IMR-90 (cell line): ENCODE measurements at regions not wholly inside any gene's neighbourhood (a gene's known extent, or its start where the extent isn't known, plus 50 kb on each side); places are given as distances from the start of the nearest gene placed in this dataset.

Experiments used
- ATAC-seq: fragments of 200-7000 bp; cut with Tn5 transposase; 2 replicates; pipeline ENCODE4 v1.9.1; 2020; ENCODE audit warnings: low read depth, mild to moderate bottlenecking, moderate library complexity
- BruUV-seq: library from RNA; stranded (reverse); fragments of 400-500 nt; replicated peaks from 2 replicates; lab custom pipeline; 2021; lab: Mats Ljungman, UMichigan
- CTCF ChIA-PET: fragments of 300-600 bp; formaldehyde crosslinking; extraction: SDS; loops from one replicate; lab custom pipeline; 2021; ENCODE audit warnings: antibody characterized with exemption; lab: Yijun Ruan, JAX
- POLR2A ChIA-PET: fragments of 300-600 bp; sonication (Branson Sonifier 250); formaldehyde crosslinking; loops from one replicate; lab custom pipeline; 2022; ENCODE audit warnings: antibody characterized with exemption; ENCODE audit not compliant: unreplicated experiment; lab: Charles Lee
- DNase-seq: peaks from one replicate; pipeline ENCODE4 v3.0.0; 2013
- H2AFZ ChIP-seq: replicated peaks from 2 replicates; pipeline ENCODE3; 2013; ENCODE audit warnings: low read length, mild to moderate bottlenecking; ENCODE audit not compliant: poor library complexity
- H2AK5ac ChIP-seq: 2 replicates; pipeline ENCODE4 v1.6.1; 2013; ENCODE audit warnings: low read depth, low read length, inconsistent platforms
- H2AK9ac ChIP-seq: replicated peaks from 2 replicates; pipeline ENCODE3; 2013; ENCODE audit warnings: mild to moderate bottlenecking, low read depth, low read length, moderate library complexity; ENCODE audit not compliant: poor library complexity
- H2BK120ac ChIP-seq: 2 replicates; pipeline ENCODE4 v1.6.1; 2013; ENCODE audit warnings: low read depth, low read length, inconsistent platforms
- H2BK15ac ChIP-seq: 3 replicates; pipeline ENCODE4 v1.6.1; 2013; ENCODE audit warnings: low read depth, low read length, inconsistent platforms
- H2BK20ac ChIP-seq: 2 replicates; pipeline ENCODE4 v1.6.1; 2013; ENCODE audit warnings: low read depth, mild to moderate bottlenecking, inconsistent platforms, low read length, moderate library complexity
- H2BK5ac ChIP-seq: 2 replicates; pipeline ENCODE4 v1.6.1; 2013; ENCODE audit warnings: mild to moderate bottlenecking, low read depth, low read length, inconsistent platforms; ENCODE audit not compliant: poor library complexity, severe bottlenecking
- H3K14ac ChIP-seq: replicated peaks from 2 replicates; pipeline ENCODE4 v1.6.1; 2013; ENCODE audit warnings: low read depth, low read length, inconsistent platforms
- H3K18ac ChIP-seq: 2 replicates; pipeline ENCODE4 v1.6.1; 2013; ENCODE audit warnings: low read depth, low read length, control low read depth
- H3K23ac ChIP-seq: 2 replicates; pipeline ENCODE4 v1.6.1; 2013; ENCODE audit warnings: low read depth, low read length, inconsistent platforms
- H3K27ac ChIP-seq: 2 replicates; pipeline ENCODE4 v1.5.1; 2013; ENCODE audit warnings: mild to moderate bottlenecking, control low read depth, low read length; ENCODE audit not compliant: insufficient read depth
- H3K27me3 ChIP-seq: 2 replicates; pipeline ENCODE4 v1.6.1; 2013; ENCODE audit warnings: low read length; ENCODE audit not compliant: control insufficient read depth, insufficient read depth
- H3K36me3 ChIP-seq: 2 replicates; pipeline ENCODE4 v1.6.1; 2013; ENCODE audit warnings: low read length, mixed read lengths; ENCODE audit not compliant: control insufficient read depth, insufficient read depth
- H3K4ac ChIP-seq: 2 replicates; pipeline ENCODE4 v1.6.1; 2013; ENCODE audit warnings: low read depth, low read length, inconsistent platforms
- H3K4me1 ChIP-seq: 2 replicates; pipeline ENCODE4 v1.6.1; 2013; ENCODE audit warnings: low read length, mixed read lengths; ENCODE audit not compliant: control insufficient read depth, insufficient read depth
- H3K4me2 ChIP-seq: 2 replicates; pipeline ENCODE4 v1.6.1; 2013; ENCODE audit warnings: low read depth, mild to moderate bottlenecking, control low read depth, low read length, moderate library complexity
- H3K4me3 ChIP-seq: 2 replicates; pipeline ENCODE4 v1.5.1; 2013; ENCODE audit warnings: low read depth, mild to moderate bottlenecking, control low read depth, low read length, moderate library complexity; ENCODE audit not compliant: insufficient read depth
- H3K56ac ChIP-seq: 2 replicates; pipeline ENCODE4 v1.6.1; 2013; ENCODE audit warnings: low read length, inconsistent platforms; ENCODE audit not compliant: insufficient read depth; ENCODE audit errors: extremely low read depth
- H3K79me1 ChIP-seq, 2 experiments: 2 replicates each; pipeline ENCODE4 v1.6.1; 2013; ENCODE audit warnings: low read length in 2 of 2, inconsistent platforms in 1 of 2, low read depth in 1 of 2
- H3K9ac ChIP-seq: 2 replicates; pipeline ENCODE4 v1.6.1; 2013; ENCODE audit warnings: low read depth, low read length, control low read depth
- H3K9me1 ChIP-seq: 2 replicates; pipeline ENCODE4 v1.6.1; 2013; ENCODE audit warnings: low read length, inconsistent platforms; ENCODE audit not compliant: insufficient read depth
- H3K9me3 ChIP-seq: 2 replicates; pipeline ENCODE4 v1.6.1; 2013; ENCODE audit warnings: low read length; ENCODE audit not compliant: control insufficient read depth, insufficient read depth
- H4K20me1 ChIP-seq: 2 replicates; pipeline ENCODE4 v1.6.1; 2013; ENCODE audit warnings: low read length, inconsistent platforms; ENCODE audit not compliant: insufficient read depth
- H4K5ac ChIP-seq: 2 replicates; pipeline ENCODE4 v1.6.1; 2013; ENCODE audit warnings: mild to moderate bottlenecking, low read depth, low read length, control low read depth
- H4K8ac ChIP-seq, 2 experiments: 2 replicates each; pipeline ENCODE4 v1.6.1; 2013; ENCODE audit warnings: low read depth in 2 of 2, low read length in 2 of 2, control low read depth in 1 of 2, inconsistent platforms in 1 of 2
- H4K91ac ChIP-seq: 2 replicates; pipeline ENCODE4 v1.6.1; 2013; ENCODE audit warnings: low read depth, low read length, inconsistent platforms; ENCODE audit not compliant: insufficient read depth
- BHLHE40 ChIP-seq: fragments of 150-350 bp; IDR thresholded peaks from 2 replicates; pipeline ENCODE4 v1.6.1; 2016; ENCODE audit warnings: mild to moderate bottlenecking, low read depth, low read length
- POLR2A ChIP-seq: IDR thresholded peaks from 2 replicates; pipeline ENCODE4 v1.6.1; 2012; ENCODE audit warnings: mild to moderate bottlenecking, low read depth, low read length
- WGBS, 2 experiments: methylation state at CpG; one replicate each; pipeline versions ENCODE4 v1.1.5 to v1.1.7; 2013; ENCODE audit warnings: missing lambda C conversion rate in 2 of 2; ENCODE audit not compliant: insufficient read length in 1 of 2; ENCODE audit errors: extremely low coverage in 2 of 2; 5-methylcytosine and 5-hydroxymethylcytosine counted together
- dilution Hi-C: fragments of 300-500 bp; cut with HindIII; formaldehyde crosslinking; loops from one replicate; pipeline ENCODE4 v1.14.3; 2018; ENCODE audit warnings: low sequenced_read_pairs; ENCODE audit not compliant: unreplicated experiment
- in situ Hi-C: fragments of 300-500 bp; cut with MboI; formaldehyde crosslinking; loops from 3 replicates; pipeline ENCODE4 v1.14.3; 2019; ENCODE audit warnings: low sequenced_read_pairs, inconsistent platforms, mixed read lengths
- intact Hi-C: fragments of 100-400 bp; cut with micrococcal nuclease; formaldehyde crosslinking; loops from 2 replicates; pipeline ENCODE4 v1.10.0; 2022

DNA sequence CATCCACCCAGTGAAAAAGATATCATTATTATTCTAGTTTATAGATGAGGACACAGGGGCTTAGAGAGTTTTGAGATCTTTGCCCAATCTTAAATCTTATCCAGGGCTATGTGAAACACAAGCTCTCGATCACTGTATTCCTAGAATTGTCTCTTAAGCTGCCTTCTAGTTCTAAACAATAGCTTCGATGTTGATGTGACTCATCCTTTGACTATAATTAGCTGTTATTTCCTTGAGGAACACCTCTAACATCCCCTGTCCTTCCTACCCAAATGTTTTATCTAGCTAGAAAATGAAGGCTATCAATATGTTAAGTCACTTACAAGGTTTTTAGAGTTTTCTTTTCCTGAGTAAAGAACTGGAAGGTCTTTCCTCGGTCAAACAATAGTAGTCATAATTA lies 83.1 kb upstream of the STAC start:
- Histone ChIP-seq H3K27ac (no peak overlapping the region), H3K9me3 (peaks cover 8% of the 10 kb centered on the region), H2AFZ (no peak overlapping the region), H3K18ac (no peak overlapping the region), H2AK9ac (no peak overlapping the region), H2BK120ac (no peak overlapping the region), H3K9me1 (no peaks in the 10 kb centered on the region), H4K8ac (no peak overlapping the region), H3K27me3 (no peaks in the 10 kb centered on the region), H3K4me1 (no peaks in the 10 kb centered on the region), H4K20me1 (no peaks in the 10 kb centered on the region), H3K4me3 (no peak overlapping the region), H4K91ac (no peak overlapping the region), H3K23ac (no peak overlapping the region), H3K56ac (no peak overlapping the region), H4K5ac (no peak overlapping the region), H3K36me3 (no peaks in the 10 kb centered on the region), H2BK5ac (no peak overlapping the region), H2AK5ac (no peak overlapping the region), H3K4me2 (no peak overlapping the region), H2BK20ac (no peak overlapping the region), H3K79me1 (no peaks in the 10 kb centered on the region), H3K9ac (no peak overlapping the region), H3K4ac (no peak overlapping the region), H3K14ac (no peak overlapping the region), H2BK15ac (no peak overlapping the region)
- POLR2A ChIA-PET, result no interaction called here
- no CpG with 5 or more reads among the region's 3 CpGs for WGBS, 2 experiments
- in situ Hi-C loops, result no loop called here
- no peak for DNase-seq
- no peak for ATAC-seq
- no peak for TF ChIP-seq POLR2A
- no peak for TF ChIP-seq BHLHE40
- intact Hi-C loops, result no loop called here
- BruUV-seq, result no TSS peak
- dilution Hi-C loops, result no loop called here
- CTCF ChIA-PET, result no interaction called here
